HUES6 (cell line): ENCODE measurements at regions not wholly inside any gene's neighbourhood (a gene's known extent, or its start where the extent isn't known, plus 50 kb on each side); places are given as distances from the start of the nearest gene placed in this dataset.
"Not testable (repeated sequence)": the region's sequence is repeated elsewhere in the genome, so short reads cannot be mapped to it uniquely, and the experiment has no call there.

Experiments
- H3K27ac ChIP-seq: 2 replicates; pipeline ENCODE4 v1.7.0; 2013; ENCODE audit warnings: low read depth, mild to moderate bottlenecking, low read length, inconsistent platforms
- H3K27me3 ChIP-seq: 2 replicates; pipeline ENCODE4 v1.6.1; 2013; ENCODE audit warnings: low read length; ENCODE audit not compliant: control insufficient read depth, insufficient read depth
- H3K36me3 ChIP-seq: 2 replicates; pipeline ENCODE4 v1.6.1; 2013; ENCODE audit warnings: low read length; ENCODE audit not compliant: control insufficient read depth, insufficient read depth
- H3K4me1 ChIP-seq: 2 replicates; pipeline ENCODE4 v1.6.1; 2013; ENCODE audit warnings: low read length; ENCODE audit not compliant: control insufficient read depth, insufficient read depth
- H3K4me3 ChIP-seq: 2 replicates; pipeline ENCODE4 v1.5.1; 2013; ENCODE audit warnings: low read depth, low read length
- H3K9ac ChIP-seq: one replicate; pipeline ENCODE4 v1.6.1; 2013; ENCODE audit warnings: mild to moderate bottlenecking, low read length
- H3K9me3 ChIP-seq: 2 replicates; pipeline ENCODE4 v1.6.1; 2013; ENCODE audit warnings: low read depth, low read length; ENCODE audit not compliant: control insufficient read depth, insufficient read depth

GRCh38 chr10:78335371-78335690, 301.7 kb downstream of the RPS24 start:
- Histone ChIP-seq H3K4me3 (no peak overlapping the region), H3K9me3 (peaks cover 4% of the 10 kb centered on the region), H3K4me1 (0 out of 2 replicates have a peak, but pooled peaks cover 3% of the 10 kb centered on the region), H3K9ac (no peak overlapping the region), H3K36me3 (no peaks in the 10 kb centered on the region), H3K27me3 (no peaks in the 10 kb centered on the region), H3K27ac (no peak overlapping the region)

- H3K4me3 ChIP-seq: no peak overlapping the region
- H3K9me3 ChIP-seq: peaks cover 4% of the 10 kb centered on the region
- no peaks in the 10 kb centered on the region for H3K27me3 ChIP-seq
- no peak overlapping the region for H3K27ac ChIP-seq
- H3K4me1 ChIP-seq: 0 out of 2 replicates have a peak, but pooled peaks cover 3% of the 10 kb centered on the region
- no peak overlapping the region for H3K9ac ChIP-seq
- H3K36me3 ChIP-seq: no peaks in the 10 kb centered on the region
These were observed 302.2 kb downstream of the RPS24 start for GRCh38 chr10:78335691-78336401.

- Histone ChIP-seq H3K9me3 (peaks cover 4% of the 10 kb centered on the region), H3K4me3 (no peak overlapping the region), H3K27me3 (no peaks in the 10 kb centered on the region), H3K4me1 (0 out of 2 replicates have a peak, but pooled peaks cover 3% of the 10 kb centered on the region), H3K9ac (no peak overlapping the region), H3K27ac (no peak overlapping the region), H3K36me3 (no peaks in the 10 kb centered on the region)
These were observed 302.7 kb downstream of the RPS24 start for GRCh38 chr10:78336402-78336791.

- Histone ChIP-seq H3K4me1 (0 out of 2 replicates have a peak, but pooled peaks cover 3% of the 10 kb centered on the region), H3K27me3 (no peaks in the 10 kb centered on the region), H3K4me3 (no peak overlapping the region), H3K9me3 (peaks cover 4% of the 10 kb centered on the region), H3K36me3 (no peaks in the 10 kb centered on the region), H3K27ac (no peak overlapping the region), H3K9ac (no peak overlapping the region)
These were observed 303.4 kb downstream of the RPS24 start for GRCh38 chr10:78337016-78337415.

- H3K9me3 ChIP-seq: peaks cover 4% of the 10 kb centered on the region
- H3K27ac ChIP-seq: no peak overlapping the region
- no peak overlapping the region for H3K4me3 ChIP-seq
- H3K9ac ChIP-seq: no peak overlapping the region
- H3K36me3 ChIP-seq: no peaks in the 10 kb centered on the region
- no peaks in the 10 kb centered on the region for H3K27me3 ChIP-seq
- H3K4me1 ChIP-seq: 0 out of 2 replicates have a peak, but pooled peaks cover 3% of the 10 kb centered on the region
These were observed 304.2 kb downstream of the RPS24 start for GRCh38 chr10:78337646-78338391.

- H3K4me3 ChIP-seq: no peak overlapping the region
- no peak overlapping the region for H3K27ac ChIP-seq
- H3K36me3 ChIP-seq: no peaks in the 10 kb centered on the region
- no peak overlapping the region for H3K9ac ChIP-seq
- peaks cover 4% of the 10 kb centered on the region for H3K9me3 ChIP-seq
- no peaks in the 10 kb centered on the region for H3K27me3 ChIP-seq
- H3K4me1 ChIP-seq: 0 out of 2 replicates have a peak, but pooled peaks cover 3% of the 10 kb centered on the region
These were observed 305.1 kb downstream of the RPS24 start for GRCh38 chr10:78338717-78339116.

GRCh38 chr10:78339251-78339650, 305.6 kb downstream of the RPS24 start:
- Histone ChIP-seq H3K9me3 (peaks cover 4% of the 10 kb centered on the region), H3K27ac (no peak overlapping the region), H3K4me1 (0 out of 2 replicates have a peak, but pooled peaks cover 3% of the 10 kb centered on the region), H3K36me3 (no peaks in the 10 kb centered on the region), H3K27me3 (no peaks in the 10 kb centered on the region), H3K4me3 (no peak overlapping the region), H3K9ac (no peak overlapping the region)

- Histone ChIP-seq H3K27ac (no peak overlapping the region), H3K4me1 (0 out of 2 replicates have a peak, but pooled peaks cover 3% of the 10 kb centered on the region), H3K9ac (no peak overlapping the region), H3K36me3 (no peaks in the 10 kb centered on the region), H3K4me3 (no peak overlapping the region), H3K9me3 (peaks cover 2% of the 10 kb centered on the region), H3K27me3 (no peaks in the 10 kb centered on the region)
These were observed 308.4 kb downstream of the RPS24 start for GRCh38 chr10:78341953-78342614.

- no peak overlapping the region for H3K27ac ChIP-seq
- no peaks in the 10 kb centered on the region for H3K27me3 ChIP-seq
- H3K4me3 ChIP-seq: no peak overlapping the region
- H3K9me3 ChIP-seq: peaks cover 6% of the 10 kb centered on the region
- no peaks in the 10 kb centered on the region for H3K36me3 ChIP-seq
- H3K9ac ChIP-seq: no peak overlapping the region
- 0 out of 2 replicates have a peak, but pooled peaks cover 3% of the 10 kb centered on the region for H3K4me1 ChIP-seq
These were observed 309.4 kb downstream of the RPS24 start for GRCh38 chr10:78342827-78343653.

- not testable (repeated sequence) for H3K4me1 ChIP-seq, H3K27me3 ChIP-seq, H3K27ac ChIP-seq, H3K4me3 ChIP-seq, H3K9me3 ChIP-seq, H3K36me3 ChIP-seq, H3K9ac ChIP-seq
These were observed 310.6 kb downstream of the RPS24 start for GRCh38 chr10:78344257-78344656.
